Posterior cingulate gyrus (tissue), 11 donors: ENCODE measurements at regions not wholly inside any gene's neighbourhood (a gene's known extent, or its start where the extent isn't known, plus 50 kb on each side); places are given as distances from the start of the nearest gene placed in this dataset.

ENCODE experiments used
- DNase-seq, 10 donors: peaks; one replicate each; pipeline versions ENCODE4 v3.0.0 to v3.0.0-alpha.2; 2020 to 2021; ENCODE audit warnings: mixed read lengths in 3 of 10
- intact Hi-C: fragments of 100-400 bp; cut with DNase I; formaldehyde crosslinking; loops from one replicate; pipeline ENCODE4 v1.15.1; 2023

DNA sequence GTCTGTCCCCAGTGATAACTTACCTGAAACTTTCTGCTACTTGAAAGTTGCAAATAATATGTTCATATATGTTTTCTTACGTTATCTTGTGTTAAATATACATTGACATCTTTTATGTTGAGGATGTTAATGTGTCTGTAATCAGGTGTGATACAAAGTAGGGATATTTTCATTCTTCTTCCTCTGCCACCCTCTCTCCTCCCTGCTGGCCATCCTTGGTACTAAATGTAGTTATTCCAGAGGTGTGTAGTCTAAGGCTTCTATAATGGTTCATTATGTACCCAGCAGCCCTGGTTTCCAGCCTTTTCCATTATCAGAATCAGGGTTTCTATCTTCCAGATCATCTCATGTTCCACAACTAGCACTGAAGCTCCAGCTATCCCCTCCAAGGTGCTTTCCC, 606.7 kb upstream of the KLHL1 start:
- DNase-seq: no peak
- intact Hi-C loops: no loop called here

DNA sequence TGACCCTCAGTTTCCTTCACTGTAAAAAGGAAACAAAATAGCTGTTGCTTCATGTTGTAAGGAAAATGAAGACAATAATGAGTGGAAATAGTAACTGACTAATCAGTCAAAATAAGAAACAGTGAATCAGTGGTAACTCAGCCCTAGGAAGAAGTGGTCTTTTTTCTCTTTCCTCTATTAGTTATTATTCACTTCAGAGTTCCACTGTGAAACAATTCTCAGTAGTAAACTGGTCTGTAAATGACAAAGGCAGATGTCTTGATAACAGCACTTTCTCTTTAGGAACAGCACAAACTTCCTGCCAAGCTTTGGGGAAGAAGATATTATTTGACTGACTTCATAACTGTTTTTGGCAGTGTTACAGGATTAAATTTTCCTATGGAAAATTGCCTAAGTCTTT, 600.5 kb upstream of the KLHL1 start:
- intact Hi-C loops: no loop called here
- no peak for DNase-seq

DNA sequence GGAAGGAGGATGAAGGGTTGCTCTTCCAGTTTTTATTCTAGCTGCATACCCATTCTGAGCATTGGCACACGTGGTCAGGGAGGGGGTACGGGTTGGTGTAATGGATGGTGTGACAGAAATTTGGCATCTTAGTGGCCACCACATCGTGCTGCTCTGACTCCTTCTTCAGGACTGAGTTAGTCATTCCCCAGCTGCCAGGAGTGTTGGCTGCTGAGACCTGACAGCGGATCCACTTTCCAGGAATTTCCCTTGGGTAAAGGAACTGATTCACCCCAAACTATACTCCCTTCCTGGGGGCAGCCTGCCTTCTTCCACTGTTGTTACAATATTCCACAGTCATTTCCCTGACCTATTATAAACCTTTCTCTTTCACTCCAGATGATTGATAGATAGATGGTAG, 595.5 kb upstream of the KLHL1 start:
- peak in 1 of 10 donors; percentile 28 for DNase-seq
- intact Hi-C loops: no loop called here

DNA sequence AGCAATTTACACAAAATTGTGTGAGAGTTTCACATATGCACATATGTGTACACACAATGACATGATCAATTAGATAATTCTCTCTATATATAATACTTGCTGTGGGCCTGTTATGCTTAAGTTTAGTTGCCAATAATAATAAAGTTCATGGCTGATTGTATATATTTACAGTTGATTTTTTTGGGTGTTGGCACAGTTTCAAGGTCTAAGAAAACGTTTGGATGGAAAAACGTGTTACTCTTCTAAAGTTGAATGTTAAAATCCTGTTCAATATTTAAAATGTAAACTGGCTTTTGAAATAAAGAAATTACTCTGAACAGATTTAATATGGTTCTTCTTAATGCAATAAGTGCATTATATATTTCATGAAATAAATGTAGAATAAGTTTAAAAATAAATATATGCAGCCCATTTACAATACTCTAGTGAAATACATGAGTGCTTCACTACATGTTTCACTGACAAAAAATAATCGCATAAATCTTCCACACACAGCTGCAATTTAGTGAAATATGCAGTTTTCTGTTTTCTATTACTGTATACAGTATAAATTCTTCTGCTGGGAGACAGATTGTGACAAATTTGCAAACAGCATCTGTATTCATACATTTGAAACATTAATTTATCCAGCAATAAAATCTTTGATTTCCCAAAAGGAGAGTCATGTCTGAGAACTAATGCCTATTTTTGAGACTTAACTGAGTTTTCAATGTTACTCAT, 586.9 kb upstream of the KLHL1 start:
- no peak for DNase-seq
- intact Hi-C loops: no loop called here

DNA sequence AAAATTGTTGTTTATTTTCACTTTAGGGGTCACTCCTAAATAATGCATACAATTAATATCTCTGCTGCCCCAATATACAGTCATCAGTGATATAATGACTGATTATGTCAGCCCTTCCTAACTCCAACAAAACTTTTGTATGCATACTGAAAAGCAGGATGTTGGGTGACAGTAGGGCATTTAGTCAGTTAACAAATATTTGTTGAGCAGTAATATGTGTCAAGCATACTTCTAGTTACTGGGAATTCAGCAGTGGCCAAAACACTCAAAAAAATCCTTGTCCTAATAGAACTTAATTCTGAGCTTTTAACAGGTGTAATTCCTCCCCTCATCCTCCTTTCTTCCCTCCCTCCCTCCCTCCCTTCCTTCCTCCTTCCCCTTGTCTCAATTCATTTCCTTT, 560.7 kb upstream of the KLHL1 start:
- intact Hi-C loops: no loop called here

GRCh38 chr13:70668293-70668692, 560.0 kb upstream of the KLHL1 start:
- DNase-seq: no peak
- intact Hi-C loops: no loop called here

More for the DNA sequence above, 560.7 kb upstream of the KLHL1 start:
- no peak for DNase-seq

DNA sequence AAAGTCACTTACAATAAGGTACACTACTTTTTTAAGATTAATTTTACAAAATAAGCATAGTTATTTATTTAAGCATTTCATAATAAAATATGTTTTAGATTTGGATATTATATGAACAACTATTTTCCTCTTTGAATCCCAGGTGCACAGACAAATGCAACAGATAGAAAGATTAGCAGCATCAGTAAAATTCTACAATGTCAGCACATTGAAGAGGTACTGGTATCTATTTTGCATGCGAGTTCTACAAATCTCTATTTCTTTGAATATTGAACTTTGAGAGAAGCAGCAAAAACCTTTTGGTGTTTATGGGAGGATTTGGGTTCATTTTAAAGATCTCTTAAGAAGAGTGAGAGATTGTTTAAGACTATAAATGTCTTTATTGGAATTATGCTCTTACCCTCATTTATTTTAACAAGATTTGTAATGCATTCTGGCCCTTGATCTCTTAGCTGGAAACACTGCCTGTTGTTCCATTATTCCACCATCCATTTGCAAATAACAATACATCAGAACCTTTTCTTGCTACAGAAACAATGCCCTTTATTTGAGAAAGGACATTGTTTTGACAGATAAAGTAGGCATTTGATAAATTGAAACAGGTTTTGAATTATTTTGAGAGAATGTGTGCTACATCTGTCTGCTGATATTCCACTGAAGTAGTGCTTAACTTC, 558.8 kb upstream of the KLHL1 start:
- no peak for DNase-seq
- intact Hi-C loops: no loop called here

- no peak for DNase-seq
- intact Hi-C loops: no loop called here
These were observed 554.1 kb upstream of the KLHL1 start for GRCh38 chr13:70662231-70662940.

DNA sequence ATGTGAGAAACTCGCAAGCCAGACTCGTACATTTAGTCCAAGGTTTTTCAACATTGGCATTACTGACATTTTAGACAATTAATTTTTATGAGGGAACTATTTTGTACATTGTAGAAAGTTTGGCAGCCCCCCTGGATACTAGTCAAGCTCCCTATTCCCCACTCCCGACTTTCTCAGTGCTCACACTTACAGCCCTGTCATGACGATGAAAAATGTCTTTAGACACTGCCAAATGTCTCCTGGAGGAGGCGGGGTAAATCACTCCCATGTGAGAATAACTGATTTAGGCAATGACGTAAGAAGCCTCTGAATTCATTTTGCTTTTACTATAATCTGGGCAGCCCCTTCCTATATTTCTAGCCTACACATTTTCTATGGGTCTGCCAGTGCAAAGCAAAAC, 535.8 kb upstream of the KLHL1 start:
- no peak for DNase-seq
- intact Hi-C loops: no loop called here

DNA sequence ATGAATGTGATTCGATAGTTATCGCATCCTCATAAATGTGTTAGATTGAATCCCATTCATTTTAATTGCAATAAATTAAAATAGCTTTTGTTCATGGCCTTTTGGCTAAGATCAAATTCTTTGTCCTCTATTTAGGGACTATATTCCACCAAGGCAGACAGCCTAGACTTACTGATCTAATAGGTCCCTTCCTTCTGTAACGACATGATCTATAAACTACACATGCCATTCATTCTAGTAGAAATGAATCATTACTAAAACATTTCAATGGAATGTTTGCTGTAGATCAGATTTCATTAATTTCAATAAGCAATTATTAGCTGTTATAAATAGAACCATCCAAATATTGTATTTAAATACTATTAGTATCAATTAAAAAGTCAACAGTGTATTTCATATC, 526.6 kb upstream of the KLHL1 start:
- intact Hi-C loops: no loop called here

GRCh38 chr13:70630247-70630646, 522.0 kb upstream of the KLHL1 start:
- DNase-seq: no peak
- intact Hi-C loops: no loop called here

More for the DNA sequence above, 526.6 kb upstream of the KLHL1 start:
- DNase-seq: no peak

GRCh38 chr13:70623239-70623638, 515.0 kb upstream of the KLHL1 start:
- intact Hi-C loops: no loop called here

GRCh38 chr13:70622796-70623195, 514.5 kb upstream of the KLHL1 start:
- DNase-seq: no peak
- intact Hi-C loops: no loop called here

More at GRCh38 chr13:70623239-70623638, 515.0 kb upstream of the KLHL1 start:
- DNase-seq: no peak

DNA sequence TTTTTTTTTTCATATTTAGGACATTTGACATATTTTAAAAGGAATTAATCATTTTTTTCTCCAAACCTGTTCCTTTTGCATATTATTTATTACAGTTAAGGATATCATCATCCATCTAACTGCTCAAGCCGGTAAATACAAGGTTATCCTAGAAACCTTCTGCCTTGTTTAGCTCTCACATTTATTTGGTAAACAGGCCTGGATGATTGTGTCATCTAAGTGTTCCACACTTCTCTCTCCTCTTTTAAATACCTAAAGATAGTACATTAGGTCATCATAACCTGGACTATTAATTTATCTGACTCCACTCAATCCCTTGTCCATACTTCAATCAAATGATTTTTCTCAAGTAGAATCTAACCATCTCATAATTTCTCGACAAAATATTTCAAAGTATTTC, 511.7 kb upstream of the KLHL1 start:
- intact Hi-C loops: no loop called here
- no peak for DNase-seq

DNA sequence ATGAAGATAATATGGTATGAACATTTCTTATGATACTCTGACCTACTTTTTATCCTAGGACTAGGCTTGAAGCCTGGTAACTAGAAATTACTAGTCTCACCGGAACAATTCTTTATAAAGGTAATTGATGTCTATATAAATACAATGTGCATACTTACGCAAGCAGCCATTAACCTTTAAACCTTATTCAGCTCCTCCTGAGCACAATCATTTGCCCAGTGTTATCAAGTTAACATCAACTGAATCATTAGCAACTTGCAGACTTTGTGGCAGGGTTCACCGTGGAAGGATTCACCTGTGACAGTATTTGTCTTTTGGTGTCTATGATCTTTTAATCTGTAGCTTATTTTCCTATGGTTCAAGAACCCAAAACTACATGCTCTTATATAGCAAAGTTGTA, 508.6 kb upstream of the KLHL1 start:
- intact Hi-C loops: no loop called here

DNA sequence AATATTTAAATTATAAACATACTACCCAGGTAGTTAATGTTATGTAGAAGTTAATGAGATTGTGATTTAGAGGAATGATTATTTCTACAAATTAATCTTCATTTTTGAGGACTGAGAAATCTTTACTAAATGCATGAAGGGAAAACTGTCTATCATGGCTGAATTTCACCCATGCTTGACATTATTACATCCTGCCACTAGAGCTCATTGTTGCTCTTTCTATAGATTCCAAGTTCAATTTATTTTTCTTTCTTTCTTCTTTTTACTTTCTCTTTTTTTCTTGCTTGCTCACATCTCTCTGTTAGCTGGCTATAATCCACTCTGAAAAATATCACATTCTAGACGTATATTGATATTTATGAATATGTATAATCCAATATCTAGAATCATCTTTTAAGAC, 505.0 kb upstream of the KLHL1 start:
- no peak for DNase-seq
- intact Hi-C loops: no loop called here

More for the DNA sequence above, 508.6 kb upstream of the KLHL1 start:
- DNase-seq: no peak

DNA sequence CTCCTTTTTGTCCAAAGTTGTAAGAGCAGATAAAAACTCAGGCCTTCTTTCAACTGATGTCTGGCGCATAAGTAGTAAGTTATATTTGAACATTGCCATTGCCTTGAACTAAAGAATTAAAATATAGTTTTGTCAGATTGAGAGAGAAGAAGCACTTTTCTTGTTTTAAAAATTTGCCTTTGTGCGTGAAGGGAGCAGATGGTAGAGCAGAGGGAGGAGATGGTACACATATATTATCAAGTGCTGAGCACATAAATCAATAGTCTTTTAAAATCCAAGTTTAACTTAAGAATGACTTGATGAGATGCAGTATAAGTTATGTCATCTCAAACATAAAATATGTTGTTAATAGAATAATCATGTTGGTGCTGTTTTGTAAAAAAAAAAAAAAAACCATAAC, 504.6 kb upstream of the KLHL1 start:
- intact Hi-C loops: no loop called here
- no peak for DNase-seq

DNA sequence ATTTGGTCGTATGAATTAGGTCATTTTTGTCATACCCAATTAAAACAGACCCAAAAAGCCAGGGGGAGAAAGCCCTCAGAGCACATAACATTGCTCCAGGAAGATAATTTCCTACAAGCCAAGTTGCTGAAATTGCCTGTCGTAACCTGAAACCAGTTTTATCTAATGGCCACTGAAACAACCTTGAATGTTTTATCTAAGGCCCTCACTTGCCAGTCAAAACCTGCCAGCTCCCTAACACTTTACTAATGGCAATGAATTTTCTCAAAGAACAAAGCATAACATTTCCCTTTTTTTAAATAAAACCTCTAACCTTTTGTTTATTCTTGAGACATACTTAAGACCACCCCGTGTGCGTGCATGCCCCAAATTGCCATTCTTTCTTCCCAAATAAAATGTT, 496.2 kb upstream of the KLHL1 start:
- no peak for DNase-seq
- intact Hi-C loops: no loop called here

DNA sequence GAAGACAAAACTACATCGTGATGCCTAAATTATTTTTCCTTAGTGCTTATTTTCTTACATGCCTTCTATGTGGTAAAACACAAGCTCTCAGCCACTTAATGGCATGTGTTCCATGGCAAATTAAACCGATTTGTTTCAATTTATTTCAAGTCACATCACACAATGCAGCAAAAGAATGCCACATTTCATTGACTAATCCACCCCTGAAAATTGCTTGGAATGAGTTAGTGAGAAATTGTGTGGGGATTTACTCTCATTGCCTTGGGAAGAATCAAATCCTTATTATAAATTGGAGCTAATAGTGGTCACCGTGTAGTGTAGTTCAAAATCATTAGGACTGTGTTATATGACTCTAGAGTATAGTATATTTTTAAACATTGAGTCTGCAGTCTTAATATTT, 485.5 kb upstream of the KLHL1 start:
- DNase-seq: no peak
- intact Hi-C loops: no loop called here

- intact Hi-C loops: no loop called here
- no peak for DNase-seq
These were observed 476.9 kb upstream of the KLHL1 start for GRCh38 chr13:70585109-70585508.

DNA sequence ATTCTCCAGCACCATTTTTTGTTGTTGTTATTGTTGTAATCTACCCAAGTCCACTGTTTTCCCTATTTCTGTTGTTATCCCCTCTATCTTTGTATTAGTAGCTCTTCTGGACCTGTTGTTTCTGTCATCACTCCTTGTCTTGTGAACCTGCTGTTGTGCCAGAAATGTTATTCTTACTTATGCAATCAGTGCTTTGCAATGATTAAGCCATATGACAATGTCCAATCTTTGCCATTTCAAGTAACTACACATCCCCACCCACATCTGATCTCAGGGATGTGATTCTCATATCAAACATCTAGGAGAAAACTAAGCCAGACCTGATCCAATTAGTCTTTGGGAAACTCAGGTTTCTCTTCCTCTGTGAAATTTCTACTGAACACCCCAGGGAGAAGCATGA, 472.6 kb upstream of the KLHL1 start:
- DNase-seq: no peak
- intact Hi-C loops: no loop called here

- intact Hi-C loops: no loop called here
- no peak for DNase-seq
These were observed 471.7 kb upstream of the KLHL1 start for GRCh38 chr13:70579941-70580340.
